Spleen (tissue), 11 donors: ENCODE measurements at regions not wholly inside any gene's neighbourhood (a gene's known extent, or its start where the extent isn't known, plus 50 kb on each side); places are given as distances from the start of the nearest gene placed in this dataset.

Source experiments
- DNase-seq: peaks from one replicate; pipeline ENCODE4 v3.0.0-alpha.2; 2020
- H3K27ac ChIP-seq, 8 donors: fragments of 200-600 bp; sonication (generic) in 7 of 8; 1 replicate in 4 of 8; 2 replicates in 4 of 8; pipeline versions ENCODE4 v1.5.0 to v1.8.0; 2016 to 2021; ENCODE audit warnings: inconsistent platforms in 4 of 8, mild to moderate bottlenecking in 4 of 8, moderate library complexity in 1 of 8
- H3K27me3 ChIP-seq, 7 donors: fragments of 200-600 bp; sonication (generic) in 6 of 7; replicated peaks in 1 of 7; 1 replicate in 4 of 7; 2 replicates in 3 of 7; pipeline versions ENCODE4 v1.5.0 to v1.8.0; 2016 to 2021; ENCODE audit warnings: inconsistent platforms in 3 of 7, mild to moderate bottlenecking in 1 of 7
- H3K36me3 ChIP-seq, 6 donors: fragments of 200-600 bp; sonication (generic) in 5 of 6; 1 replicate in 4 of 6; 2 replicates in 2 of 6; pipeline versions ENCODE4 v1.5.0 to v1.8.0; 2016 to 2021; ENCODE audit warnings: inconsistent platforms in 2 of 6
- H3K4me1 ChIP-seq, 6 donors: fragments of 200-600 bp; sonication (generic) in 5 of 6; 1 replicate in 3 of 6; 2 replicates in 3 of 6; pipeline versions ENCODE4 v1.5.0 to v1.8.0; 2016 to 2021; ENCODE audit warnings: inconsistent platforms in 3 of 6
- H3K4me3 ChIP-seq, 8 donors: fragments of 200-600 bp; sonication (generic) in 7 of 8; 1 replicate in 4 of 8; 2 replicates in 4 of 8; pipeline versions ENCODE4 v1.5.0 to v1.8.0; 2016 to 2021; ENCODE audit warnings: inconsistent platforms in 4 of 8, mild to moderate bottlenecking in 4 of 8, moderate library complexity in 2 of 8
- H3K9me3 ChIP-seq, 8 donors: fragments of 200-600 bp; sonication (generic) in 7 of 8; 1 replicate in 4 of 8; 2 replicates in 4 of 8; pipeline versions ENCODE4 v1.5.0 to v1.8.0; 2016 to 2021; ENCODE audit warnings: inconsistent platforms in 4 of 8
- POLR2A ChIP-seq, 3 donors: fragments of 450-650 bp; IDR thresholded peaks; one replicate each; pipeline ENCODE4 v1.5.1; 2017; ENCODE audit warnings: antibody characterized with exemption in 3 of 3, mild to moderate bottlenecking in 1 of 3
- POLR2AphosphoS5 ChIP-seq, 3 donors: sonication (generic); formaldehyde crosslinking; IDR thresholded peaks; one replicate each; pipeline ENCODE4 v1.5.1; 2017; ENCODE audit warnings: antibody characterized with exemption in 3 of 3
- WGBS, 5 donors: extraction: QIAGEN DNeasy Blood & Tissue Kit in 3 of 5; methylation state at CpG; one replicate each; pipeline versions ENCODE4 v1.1.5 to v1.1.7; 2013 to 2018; 5-methylcytosine and 5-hydroxymethylcytosine counted together
- intact Hi-C: fragments of 100-400 bp; cut with DNase I; formaldehyde crosslinking; loops from one replicate; pipeline ENCODE4 v1.15.0; 2023; ENCODE audit warnings: low total_unique reads
- TF ChIP-seq, protein P1 (sequence below), 11 experiments: fragments of 200-600 bp in 7 of 11; fragments of 450-650 bp in 4 of 11; sonication (generic) in 4 of 11; IDR thresholded peaks in 8 of 11; conservative IDR thresholded peaks in 3 of 11; 1 replicate in 7 of 11; 2 replicates in 4 of 11; pipeline versions ENCODE4 v1.4.0 to v1.8.0; 2016 to 2021; ENCODE audit warnings: antibody characterized with exemption in 11 of 11, inconsistent platforms in 4 of 11, mild to moderate bottlenecking in 1 of 11
- donor health status: healthy with polysubstance abuse.
- donor health status: DM: no; HTN: no; CAD: no; lungs with moderate emphysema.
- donor health status: DM: no; HTN: no; CAD: no.
- donor health status: Bipolar disorder and iron deficiency.
- donor health status: healthy.
- donor health status: DM: no; HTN: no; CAD: no.
- donor health status: DM: yes; HTN: yes; CAD: no.

- 79 to 93% (median 88%) methylated on average over 3 of the region's 3 CpGs for WGBS, 5 donors
- H3K4me1 ChIP-seq: no peaks in the 10 kb centered on the region
- no peak overlapping the region for H3K27ac ChIP-seq
- H3K36me3 ChIP-seq: no peaks in the 10 kb centered on the region
- no peaks in the 10 kb centered on the region for H3K27me3 ChIP-seq
- DNase-seq: no peak
- H3K9me3 ChIP-seq: no peaks in the 10 kb centered on the region
- intact Hi-C loops: no loop called here
- TF ChIP-seq POLR2A (IDR thresholded peaks at IDR 0.05) (no peak), POLR2AphosphoS5 (IDR thresholded peaks at IDR 0.05) (no peak)
- TF ChIP-seq, protein P1, sequence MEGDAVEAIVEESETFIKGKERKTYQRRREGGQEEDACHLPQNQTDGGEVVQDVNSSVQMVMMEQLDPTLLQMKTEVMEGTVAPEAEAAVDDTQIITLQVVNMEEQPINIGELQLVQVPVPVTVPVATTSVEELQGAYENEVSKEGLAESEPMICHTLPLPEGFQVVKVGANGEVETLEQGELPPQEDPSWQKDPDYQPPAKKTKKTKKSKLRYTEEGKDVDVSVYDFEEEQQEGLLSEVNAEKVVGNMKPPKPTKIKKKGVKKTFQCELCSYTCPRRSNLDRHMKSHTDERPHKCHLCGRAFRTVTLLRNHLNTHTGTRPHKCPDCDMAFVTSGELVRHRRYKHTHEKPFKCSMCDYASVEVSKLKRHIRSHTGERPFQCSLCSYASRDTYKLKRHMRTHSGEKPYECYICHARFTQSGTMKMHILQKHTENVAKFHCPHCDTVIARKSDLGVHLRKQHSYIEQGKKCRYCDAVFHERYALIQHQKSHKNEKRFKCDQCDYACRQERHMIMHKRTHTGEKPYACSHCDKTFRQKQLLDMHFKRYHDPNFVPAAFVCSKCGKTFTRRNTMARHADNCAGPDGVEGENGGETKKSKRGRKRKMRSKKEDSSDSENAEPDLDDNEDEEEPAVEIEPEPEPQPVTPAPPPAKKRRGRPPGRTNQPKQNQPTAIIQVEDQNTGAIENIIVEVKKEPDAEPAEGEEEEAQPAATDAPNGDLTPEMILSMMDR (IDR thresholded peaks at IDR 0.05 in 8 of 11, conservative IDR thresholded peaks at IDR 0.05 in 3 of 11): no peak
- no peak overlapping the region for H3K4me3 ChIP-seq
These were observed 174.0 kb upstream of the DIO2 start for GRCh38 chr14:80385336-80385735.

DNA sequence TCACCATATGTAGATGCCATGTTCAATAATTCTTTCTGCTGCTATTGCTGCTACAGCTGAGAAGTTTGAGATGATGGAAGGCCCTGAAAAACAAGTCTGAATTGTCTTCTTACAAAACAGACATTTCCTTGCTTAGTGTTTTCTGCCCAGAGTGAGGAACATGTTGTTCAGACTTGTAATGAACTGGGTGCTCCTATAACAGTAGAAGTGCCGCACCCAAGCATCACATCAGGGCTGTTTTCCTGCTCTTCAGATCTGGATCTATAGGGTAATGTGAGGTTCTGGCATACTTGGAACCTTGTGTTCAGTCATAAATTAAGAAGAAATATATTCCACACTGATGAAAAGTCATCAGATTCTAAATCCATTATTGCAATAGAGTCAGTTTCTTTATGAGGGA is 171.9 kb upstream of the DIO2 start:
- H3K4me3 ChIP-seq: no peak overlapping the region
- no peak for DNase-seq
- no peaks in the 10 kb centered on the region for H3K27me3 ChIP-seq
- intact Hi-C loops: no loop called here
- no peak overlapping the region for H3K27ac ChIP-seq
- no peaks in the 10 kb centered on the region for H3K36me3 ChIP-seq
- no peaks in the 10 kb centered on the region for H3K4me1 ChIP-seq
- TF ChIP-seq POLR2AphosphoS5 (IDR thresholded peaks at IDR 0.05): no peak
- TF ChIP-seq, protein P1 (IDR thresholded peaks at IDR 0.05 in 8 of 11, conservative IDR thresholded peaks at IDR 0.05 in 3 of 11): no peak
- no peak for TF ChIP-seq POLR2A (IDR thresholded peaks at IDR 0.05)
- WGBS, 5 donors: 92 to 96% (median 95%) methylated on average over 1 of the region's 1 CpG
- H3K9me3 ChIP-seq: no peaks in the 10 kb centered on the region

DNA sequence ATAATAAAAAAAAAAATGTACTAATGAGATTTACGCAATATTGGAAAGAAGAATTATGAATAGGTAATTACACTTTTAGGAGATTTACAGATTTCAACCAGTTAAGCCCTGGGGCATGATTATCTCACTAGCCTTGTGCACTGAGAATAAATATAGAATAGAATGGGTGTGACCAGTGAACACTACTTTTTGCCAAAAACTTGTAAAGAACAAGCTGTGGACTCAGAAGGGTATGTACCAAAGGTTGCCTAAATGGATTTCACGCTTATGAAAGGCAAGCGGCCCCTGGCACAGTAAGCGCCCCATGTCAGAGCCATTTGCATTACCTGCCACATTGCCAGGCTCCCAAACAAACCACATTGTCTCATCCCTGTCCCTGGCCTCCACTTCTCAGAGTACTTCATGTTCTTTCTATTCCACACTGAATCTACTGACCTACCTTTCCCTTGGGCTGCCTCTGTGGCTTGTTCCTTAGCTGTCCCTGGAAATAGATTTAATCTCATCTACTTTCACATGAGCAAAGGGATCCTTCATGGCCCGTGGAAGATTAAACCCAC is 170.6 kb upstream of the DIO2 start:
- H3K36me3 ChIP-seq: no peaks in the 10 kb centered on the region
- H3K27ac ChIP-seq: no peak overlapping the region
- H3K27me3 ChIP-seq: no peaks in the 10 kb centered on the region
- no peaks in the 10 kb centered on the region for H3K9me3 ChIP-seq
- no peak overlapping the region for H3K4me3 ChIP-seq
- WGBS, 5 donors: 87 to 94% (median 91%) methylated on average over 5 of the region's 5 CpGs
- no peaks in the 10 kb centered on the region for H3K4me1 ChIP-seq
- no peak for TF ChIP-seq POLR2A (IDR thresholded peaks at IDR 0.05)
- TF ChIP-seq, protein P1 (IDR thresholded peaks at IDR 0.05 in 8 of 11, conservative IDR thresholded peaks at IDR 0.05 in 3 of 11): no peak
- TF ChIP-seq POLR2AphosphoS5 (IDR thresholded peaks at IDR 0.05): no peak
- intact Hi-C loops: no loop called here
- no peak for DNase-seq

DNA sequence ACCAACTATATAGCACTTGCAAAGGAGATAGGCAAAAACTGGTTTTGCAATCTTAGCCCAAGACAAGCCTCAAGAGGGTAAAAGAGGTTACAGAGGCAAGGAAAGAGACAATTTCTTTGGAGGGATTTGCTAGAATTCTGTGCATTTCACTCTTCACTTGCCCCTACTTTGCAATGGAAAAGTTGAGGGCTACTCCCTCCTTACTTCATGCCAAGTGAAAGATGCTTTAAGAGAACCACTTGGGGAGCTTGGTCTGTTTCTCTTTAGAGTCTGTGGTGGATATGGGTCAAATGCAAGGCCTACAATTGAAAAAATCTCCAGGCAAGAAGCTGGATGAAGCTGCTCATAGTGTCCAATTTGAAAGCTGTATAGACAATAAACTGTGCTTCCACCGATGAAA is 167.7 kb upstream of the DIO2 start:
- no peak for TF ChIP-seq POLR2A (IDR thresholded peaks at IDR 0.05)
- TF ChIP-seq, protein P1 (IDR thresholded peaks at IDR 0.05 in 8 of 11, conservative IDR thresholded peaks at IDR 0.05 in 3 of 11): no peak
- TF ChIP-seq POLR2AphosphoS5 (IDR thresholded peaks at IDR 0.05): no peak
- Histone ChIP-seq H3K4me3 (no peak overlapping the region), H3K27me3 (no peaks in the 10 kb centered on the region), H3K4me1 (no peaks in the 10 kb centered on the region), H3K27ac (no peak overlapping the region), H3K9me3 (no peaks in the 10 kb centered on the region), H3K36me3 (no peaks in the 10 kb centered on the region)
- WGBS, 5 donors: 48 to 83% (median 73%) methylated on average over 1 of the region's 1 CpG
- DNase-seq: no peak
- intact Hi-C loops: no loop called here
